ENCODE measurements at regions not wholly inside any gene's neighbourhood (a gene's known extent, or its start where the extent isn't known, plus 50 kb on each side); places are given as distances from the start of the nearest gene placed in this dataset.
"Not testable (repeated sequence)": the region's sequence is repeated elsewhere in the genome, so short reads cannot be mapped to it uniquely, and the experiment has no call there.

DNA sequence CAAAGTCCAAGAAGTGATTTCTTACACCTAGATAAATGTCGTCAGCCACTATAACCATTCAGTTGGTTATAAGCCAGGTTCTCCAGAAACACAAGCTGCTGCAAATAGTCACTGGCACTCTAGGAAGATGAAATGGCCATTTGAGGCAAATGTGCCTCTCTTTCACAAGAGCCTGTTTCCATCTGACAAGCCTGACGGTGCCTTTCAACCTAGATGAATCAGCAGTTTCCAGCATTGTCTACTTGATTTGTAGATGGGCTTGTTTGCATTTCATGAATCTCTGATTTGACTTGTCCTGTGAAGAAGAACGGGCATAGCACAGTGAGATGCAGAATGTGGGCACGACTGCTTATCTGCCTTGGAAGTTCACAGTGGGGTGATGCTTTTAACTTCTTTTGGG is 327.2 kb downstream of the LMO7 start:
- H3K36me3 Mint-ChIP-seq (ENCODE audit: low read depth) = no peaks in the 10 kb centered on the region

DNA sequence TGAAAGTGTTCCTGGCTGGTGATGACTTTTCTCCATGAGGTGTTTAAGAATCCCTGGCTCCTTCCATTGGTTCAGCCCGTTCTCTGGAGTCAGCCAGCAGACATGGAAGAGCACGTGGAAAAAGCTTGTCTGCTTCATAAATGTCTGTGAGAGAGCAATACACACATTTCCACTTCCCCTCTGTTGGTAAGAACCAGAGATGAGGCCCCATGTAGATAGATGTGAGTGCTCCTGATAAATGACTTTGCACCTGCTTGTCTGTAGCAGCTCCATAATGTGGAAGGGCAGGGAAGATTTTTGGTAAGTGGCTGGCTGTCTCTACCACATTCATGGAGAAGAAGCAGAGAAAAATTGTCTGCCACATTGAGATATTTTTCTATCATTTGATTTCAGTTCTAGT is 325.8 kb downstream of the LMO7 start:
- H3K27ac Mint-ChIP-seq = no peak overlapping the region
- ATAC-seq (replicated peaks) = no peak
- no peaks in the 10 kb centered on the region for H3K36me3 Mint-ChIP-seq (ENCODE audit: low read depth)

More for the DNA sequence above, 327.2 kb downstream of the LMO7 start:
- H3K9me3 Mint-ChIP-seq = no peaks in the 10 kb centered on the region
- no peak for ATAC-seq (replicated peaks)
- H3K4me1 Mint-ChIP-seq = no peaks in the 10 kb centered on the region
- no peak overlapping the region for H3K27ac Mint-ChIP-seq
- no peak overlapping the region for H3K4me3 Mint-ChIP-seq
- peaks cover 13% of the 10 kb centered on the region for H3K27me3 Mint-ChIP-seq

DNA sequence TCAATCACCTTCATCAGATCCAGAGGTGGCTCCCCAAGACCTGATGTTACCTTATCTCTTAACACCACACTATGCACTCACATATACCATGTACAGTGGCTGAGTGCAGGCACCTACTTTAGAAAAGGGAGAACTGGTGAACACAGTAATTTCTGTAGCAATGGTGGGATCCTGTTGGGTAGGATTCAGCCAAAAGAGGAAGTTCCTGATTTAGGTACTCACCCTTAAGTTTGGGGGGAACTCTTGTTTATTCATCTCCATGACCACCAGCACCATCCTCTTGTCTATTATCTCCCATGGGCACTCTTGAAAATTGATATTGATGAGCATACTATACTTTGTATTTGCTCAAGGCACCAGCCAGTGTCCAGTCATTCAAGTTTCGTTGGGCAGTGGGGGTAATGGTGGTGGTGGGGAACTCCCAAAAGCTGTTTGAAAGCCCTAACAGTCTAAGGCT is 324.4 kb downstream of the LMO7 start:
- no peaks in the 10 kb centered on the region for H3K9me3 Mint-ChIP-seq
- no peaks in the 10 kb centered on the region for H3K4me1 Mint-ChIP-seq
- H3K27ac Mint-ChIP-seq = no peak overlapping the region
- H3K4me3 Mint-ChIP-seq = no peak overlapping the region
- ATAC-seq (replicated peaks) = no peak
- H3K27me3 Mint-ChIP-seq = peaks cover 13% of the 10 kb centered on the region
- H3K36me3 Mint-ChIP-seq (ENCODE audit: low read depth) = no peaks in the 10 kb centered on the region

More for the DNA sequence above, 325.8 kb downstream of the LMO7 start:
- Mint-ChIP-seq H3K4me3 (no peak overlapping the region), H3K4me1 (no peaks in the 10 kb centered on the region), H3K27me3 (peaks cover 13% of the 10 kb centered on the region), H3K9me3 (no peaks in the 10 kb centered on the region)

DNA sequence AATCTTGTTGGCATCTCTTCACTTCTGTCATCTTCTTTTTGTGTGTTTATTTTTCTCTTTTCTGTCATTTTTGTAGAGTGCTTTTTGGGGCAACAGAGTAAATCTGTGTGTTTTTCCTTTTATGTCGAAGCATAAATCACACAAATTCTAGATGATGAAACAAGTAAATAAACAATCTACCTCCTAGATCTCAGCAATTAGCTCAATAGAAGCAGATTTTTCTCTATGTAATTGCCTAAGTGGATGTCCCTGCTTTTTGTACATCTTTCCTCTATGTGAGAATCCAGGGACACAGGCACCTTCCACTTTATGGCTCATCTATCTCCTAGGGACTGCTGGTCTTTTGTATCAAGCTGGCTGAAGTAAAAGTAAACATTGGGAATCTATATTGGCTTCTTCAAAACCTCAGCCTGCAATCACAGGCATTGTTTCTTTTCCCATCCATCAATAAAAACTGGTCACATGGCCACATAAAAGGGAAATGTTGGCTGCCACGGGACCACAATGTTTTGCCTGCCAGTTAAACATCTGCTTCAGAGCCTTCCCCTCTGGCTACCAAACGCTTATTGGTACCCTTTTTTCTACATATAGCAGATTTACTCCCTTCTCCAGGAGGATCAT is 323.8 kb downstream of the LMO7 start:
- Mint-ChIP-seq H3K4me3 (no peak overlapping the region), H3K9me3 (no peaks in the 10 kb centered on the region), H3K27me3 (peaks cover 13% of the 10 kb centered on the region), H3K27ac (no peak overlapping the region), H3K36me3 (ENCODE audit: low read depth) (no peaks in the 10 kb centered on the region), H3K4me1 (no peaks in the 10 kb centered on the region)
- no peak for ATAC-seq (replicated peaks)

DNA sequence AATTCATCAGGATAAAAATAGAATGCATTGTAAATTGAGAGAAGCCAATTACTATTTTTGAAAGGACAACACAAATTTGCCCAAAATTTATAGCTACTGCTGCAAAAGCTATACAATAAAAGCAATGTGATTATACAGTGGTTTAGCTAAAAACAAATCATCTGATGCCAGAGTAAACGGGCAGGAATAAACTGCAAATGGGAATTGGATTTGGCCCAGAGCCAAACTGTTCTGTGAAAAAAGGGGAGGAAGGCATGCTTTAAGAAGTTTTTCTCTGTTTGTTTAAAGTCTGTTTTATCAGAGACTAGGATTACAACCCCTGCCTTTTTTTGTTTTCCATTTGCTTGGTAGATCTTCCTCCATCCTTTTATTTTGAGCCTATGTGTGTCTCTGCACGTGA is 317.5 kb downstream of the LMO7 start:
- H3K27me3 Mint-ChIP-seq; H3K27ac Mint-ChIP-seq; H3K36me3 Mint-ChIP-seq (ENCODE audit: low read depth); H3K4me1 Mint-ChIP-seq; H3K4me3 Mint-ChIP-seq; H3K9me3 Mint-ChIP-seq; ATAC-seq (replicated peaks): not testable (repeated sequence)

DNA sequence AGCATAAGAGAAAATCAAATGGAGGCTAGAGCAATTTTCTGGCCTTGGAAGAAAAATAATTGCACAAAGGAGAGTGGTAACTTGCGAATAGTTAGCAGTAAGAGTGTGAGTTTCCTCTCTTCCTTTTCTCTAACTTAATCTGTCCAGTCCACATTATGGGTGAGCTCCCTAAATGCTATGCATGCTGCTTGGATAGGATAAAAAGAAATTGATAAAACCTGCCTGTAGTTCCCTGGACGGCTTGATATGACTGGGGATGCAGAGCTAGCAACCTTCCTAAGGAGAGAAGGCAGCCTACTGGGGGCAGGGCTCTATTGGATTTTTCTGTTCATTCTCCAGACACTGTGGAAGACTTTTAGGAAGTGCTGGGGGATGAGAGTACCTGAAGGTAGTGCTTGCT is 311.3 kb downstream of the LMO7 start:
- Mint-ChIP-seq H3K27ac (no peak overlapping the region), H3K36me3 (ENCODE audit: low read depth) (no peaks in the 10 kb centered on the region), H3K4me3 (no peak overlapping the region), H3K4me1 (no peaks in the 10 kb centered on the region), H3K27me3 (peaks cover 6% of the 10 kb centered on the region), H3K9me3 (no peaks in the 10 kb centered on the region)
- ATAC-seq (replicated peaks) = no peak

DNA sequence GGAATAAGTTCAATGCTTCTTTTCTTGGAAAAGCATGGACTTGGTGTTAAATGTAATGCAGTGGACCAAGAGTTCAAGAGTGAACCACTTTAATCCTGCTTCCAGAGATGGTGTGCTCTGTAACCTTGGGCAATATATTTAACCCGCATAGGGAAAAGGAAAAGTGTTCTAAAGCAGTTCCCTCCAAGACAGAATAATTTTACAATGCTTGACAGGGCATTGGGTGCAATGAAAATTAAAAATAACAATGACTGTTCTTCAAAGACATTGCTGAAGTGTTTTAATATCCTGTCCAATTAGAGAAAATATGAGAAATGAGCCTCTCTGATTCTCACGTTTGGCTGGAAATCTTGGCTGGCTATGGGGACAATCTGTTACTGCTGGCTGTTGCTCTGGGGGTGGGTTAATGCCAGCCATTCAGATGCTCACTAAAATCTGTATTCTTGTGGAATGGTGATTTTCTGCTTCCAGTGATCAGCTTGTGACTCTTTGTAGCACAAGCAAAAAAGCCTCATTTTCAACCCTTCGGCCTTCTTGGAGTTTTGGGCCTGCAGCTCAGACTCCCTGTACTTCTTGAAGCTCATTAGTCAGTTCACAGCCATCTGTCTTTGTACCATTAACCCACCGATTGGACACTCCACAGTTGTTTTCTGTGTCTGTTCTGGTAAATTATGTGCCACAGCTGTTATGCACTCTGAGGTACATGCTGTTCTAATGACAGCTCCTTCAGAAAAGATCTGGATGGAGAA is 310.6 kb downstream of the LMO7 start:
- peaks cover 6% of the 10 kb centered on the region for H3K27me3 Mint-ChIP-seq
- H3K4me1 Mint-ChIP-seq = no peaks in the 10 kb centered on the region
- H3K27ac Mint-ChIP-seq = no peak overlapping the region
- ATAC-seq (replicated peaks) = no peak
- H3K9me3 Mint-ChIP-seq = no peaks in the 10 kb centered on the region
- no peaks in the 10 kb centered on the region for H3K36me3 Mint-ChIP-seq (ENCODE audit: low read depth)
- H3K4me3 Mint-ChIP-seq = no peak overlapping the region

DNA sequence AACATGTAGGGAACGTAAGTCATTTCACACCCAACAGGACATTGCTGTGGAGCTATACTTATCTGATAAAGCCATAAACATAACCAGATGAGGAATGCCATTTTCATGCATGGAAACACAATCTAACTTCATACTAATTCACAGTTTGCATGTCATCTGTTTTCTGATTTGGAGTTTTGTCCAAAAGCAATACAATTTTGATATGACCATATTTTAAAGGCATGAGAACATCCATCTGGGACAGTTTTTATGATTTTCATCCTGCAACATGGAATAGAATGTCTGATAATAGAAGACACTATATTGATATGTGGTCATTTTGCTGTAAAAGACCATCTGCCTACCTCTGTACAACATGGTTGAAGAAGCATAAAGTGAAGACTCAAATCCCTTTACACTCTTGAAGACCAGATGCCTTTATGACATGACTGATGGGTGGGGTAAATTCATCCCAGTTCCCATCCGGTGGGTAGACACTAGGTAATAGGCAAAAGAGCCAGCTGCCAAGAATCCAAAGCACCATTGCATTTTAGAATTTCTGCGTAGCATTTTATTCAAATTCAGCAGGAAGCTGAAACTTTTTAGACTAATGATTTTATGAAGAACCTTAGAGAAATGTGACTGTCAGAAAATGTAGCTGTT is 309.8 kb downstream of the LMO7 start:
- no peak overlapping the region for H3K27ac Mint-ChIP-seq
- H3K4me3 Mint-ChIP-seq = no peak overlapping the region
- no peak for ATAC-seq (replicated peaks)
- no peaks in the 10 kb centered on the region for H3K4me1 Mint-ChIP-seq
- no peaks in the 10 kb centered on the region for H3K36me3 Mint-ChIP-seq (ENCODE audit: low read depth)
- no peaks in the 10 kb centered on the region for H3K9me3 Mint-ChIP-seq
- H3K27me3 Mint-ChIP-seq = peaks cover 6% of the 10 kb centered on the region

DNA sequence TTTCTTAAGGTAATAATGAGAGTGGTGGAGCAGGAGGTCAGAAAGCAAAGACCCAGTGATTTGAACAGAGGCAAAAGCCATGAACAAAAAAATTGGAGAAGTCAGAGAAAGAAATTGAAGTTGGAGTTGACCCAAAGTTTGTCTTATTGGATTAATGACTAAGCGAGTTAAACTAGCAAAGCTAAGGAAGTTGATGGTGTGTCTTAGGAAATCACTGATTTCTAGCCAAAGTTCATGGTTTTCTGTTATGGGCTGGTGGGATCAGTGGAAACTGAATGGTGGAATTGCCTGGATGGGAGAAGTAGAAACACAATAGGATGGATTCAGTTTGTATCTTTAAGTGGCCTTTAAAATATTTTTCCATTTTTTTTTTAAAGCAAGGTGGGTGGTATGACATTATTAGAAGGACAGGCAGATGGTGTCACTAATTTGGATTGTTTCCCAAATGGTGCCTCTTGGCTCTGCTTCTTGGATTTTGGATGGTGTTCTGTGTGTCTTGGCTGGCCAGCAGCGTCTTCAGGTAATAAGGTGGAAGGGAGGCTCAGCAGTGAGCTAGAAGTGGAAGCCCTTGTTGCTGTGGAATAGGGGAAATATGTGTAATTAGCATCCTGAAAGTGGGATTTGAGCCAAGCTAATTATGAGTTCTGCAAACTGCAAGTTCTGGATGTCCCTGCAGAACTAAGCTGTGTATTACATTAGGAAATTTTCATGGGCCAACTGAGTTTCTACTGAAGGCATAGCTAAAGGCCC is 302.9 kb downstream of the LMO7 start:
- Mint-ChIP-seq H3K9me3 (no peaks in the 10 kb centered on the region), H3K36me3 (ENCODE audit: low read depth) (no peaks in the 10 kb centered on the region), H3K27me3 (peaks cover 7% of the 10 kb centered on the region), H3K4me3 (no peak overlapping the region), H3K27ac (no peak overlapping the region), H3K4me1 (no peaks in the 10 kb centered on the region)
- ATAC-seq (replicated peaks) = no peak

DNA sequence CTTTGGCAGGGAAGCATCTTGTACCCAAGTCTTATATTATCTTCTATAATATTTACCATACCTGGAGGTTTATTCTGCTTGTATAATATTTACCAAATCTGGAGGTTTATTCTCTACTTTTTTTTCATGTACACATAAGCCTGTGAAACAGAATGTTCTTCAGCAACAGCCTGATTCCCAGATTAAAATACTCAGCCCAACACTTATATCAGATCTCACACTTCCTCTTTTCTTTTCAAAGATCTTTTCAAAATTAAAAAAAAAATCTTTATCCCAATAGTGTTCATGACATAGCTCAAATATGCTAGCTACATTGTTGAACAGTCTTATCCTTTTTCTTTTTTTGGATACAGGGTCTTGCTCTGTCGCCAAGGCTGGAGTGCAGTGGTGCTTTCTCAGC is 300.7 kb downstream of the LMO7 start:
- no peak for ATAC-seq (replicated peaks)
- no peaks in the 10 kb centered on the region for H3K36me3 Mint-ChIP-seq (ENCODE audit: low read depth)
- H3K4me3 Mint-ChIP-seq = no peak overlapping the region
- no peaks in the 10 kb centered on the region for H3K4me1 Mint-ChIP-seq
- no peak overlapping the region for H3K27ac Mint-ChIP-seq
- H3K9me3 Mint-ChIP-seq = no peaks in the 10 kb centered on the region
- H3K27me3 Mint-ChIP-seq = peaks cover 4% of the 10 kb centered on the region

DNA sequence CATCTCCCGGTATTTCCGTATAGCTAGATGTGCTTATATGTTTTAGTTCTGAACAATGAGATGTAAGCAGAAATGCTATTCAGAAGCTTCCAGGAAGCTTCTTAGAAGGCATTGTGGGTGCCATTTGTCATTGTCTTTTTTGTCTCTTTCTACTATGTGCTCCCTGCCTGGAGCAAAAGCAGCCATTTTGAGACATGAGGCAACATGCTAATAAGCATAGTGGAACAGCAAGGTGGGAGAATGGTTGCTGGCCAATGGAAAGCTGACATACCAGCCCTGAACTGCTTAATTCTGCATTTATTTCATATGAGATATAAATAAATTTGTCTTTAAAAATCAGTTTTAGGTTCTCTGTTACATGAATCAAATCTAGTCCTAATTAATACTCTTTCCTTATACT is 299.7 kb downstream of the LMO7 start:
- no peak for ATAC-seq (replicated peaks)
- no peak overlapping the region for H3K4me3 Mint-ChIP-seq
- no peak overlapping the region for H3K27ac Mint-ChIP-seq
- no peaks in the 10 kb centered on the region for H3K36me3 Mint-ChIP-seq (ENCODE audit: low read depth)
- no peaks in the 10 kb centered on the region for H3K4me1 Mint-ChIP-seq
- no peaks in the 10 kb centered on the region for H3K9me3 Mint-ChIP-seq
- H3K27me3 Mint-ChIP-seq = peaks cover 7% of the 10 kb centered on the region

DNA sequence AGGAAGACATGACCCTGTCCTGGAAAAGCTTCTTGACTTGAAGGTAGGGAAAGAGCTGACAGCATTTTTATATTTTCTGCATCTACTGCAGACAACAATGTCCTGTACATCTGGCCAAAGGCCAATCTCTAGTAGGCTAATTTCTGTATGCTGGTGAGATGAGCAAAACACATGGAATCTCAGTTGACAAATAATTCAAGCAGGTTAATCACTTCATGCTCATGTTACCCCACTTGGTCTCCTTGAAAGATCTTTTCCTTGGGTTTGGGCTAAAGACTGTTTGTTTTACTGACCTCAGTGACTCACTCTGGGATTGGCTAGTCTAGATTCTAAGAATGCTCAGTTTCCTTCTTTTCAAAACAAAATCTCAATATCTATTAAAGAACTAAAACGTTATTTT is 298.8 kb downstream of the LMO7 start:
- H3K9me3 Mint-ChIP-seq = no peaks in the 10 kb centered on the region
- no peak overlapping the region for H3K4me3 Mint-ChIP-seq
- ATAC-seq (replicated peaks) = no peak
- H3K27ac Mint-ChIP-seq = no peak overlapping the region
- H3K27me3 Mint-ChIP-seq = peaks cover 8% of the 10 kb centered on the region
- H3K36me3 Mint-ChIP-seq (ENCODE audit: low read depth) = no peaks in the 10 kb centered on the region
- no peaks in the 10 kb centered on the region for H3K4me1 Mint-ChIP-seq

DNA sequence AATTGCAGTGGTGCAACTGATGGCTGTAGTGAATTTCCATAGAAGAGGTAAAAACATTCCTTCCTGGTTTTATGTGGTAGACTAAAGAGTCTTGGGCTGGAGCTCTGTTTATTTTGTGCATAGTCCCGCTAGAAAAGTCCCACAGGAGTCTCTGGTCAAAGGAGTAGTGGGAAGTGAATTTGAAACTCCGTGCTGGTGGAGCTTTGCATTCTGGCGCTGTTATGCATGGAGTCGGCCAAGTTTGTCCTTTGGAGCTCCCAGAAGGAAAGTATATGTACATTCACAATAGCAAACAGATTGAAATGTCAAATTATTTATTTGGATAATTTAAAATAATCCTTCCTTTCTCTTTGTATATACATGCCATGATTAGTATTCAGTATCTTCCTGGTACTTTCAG is 296.5 kb downstream of the LMO7 start:
- Mint-ChIP-seq H3K4me1 (no peaks in the 10 kb centered on the region), H3K27me3 (peaks cover 4% of the 10 kb centered on the region), H3K27ac (no peak overlapping the region), H3K36me3 (ENCODE audit: low read depth) (no peaks in the 10 kb centered on the region), H3K9me3 (peaks cover 5% of the 10 kb centered on the region), H3K4me3 (no peak overlapping the region)
- no peak for ATAC-seq (replicated peaks)

DNA sequence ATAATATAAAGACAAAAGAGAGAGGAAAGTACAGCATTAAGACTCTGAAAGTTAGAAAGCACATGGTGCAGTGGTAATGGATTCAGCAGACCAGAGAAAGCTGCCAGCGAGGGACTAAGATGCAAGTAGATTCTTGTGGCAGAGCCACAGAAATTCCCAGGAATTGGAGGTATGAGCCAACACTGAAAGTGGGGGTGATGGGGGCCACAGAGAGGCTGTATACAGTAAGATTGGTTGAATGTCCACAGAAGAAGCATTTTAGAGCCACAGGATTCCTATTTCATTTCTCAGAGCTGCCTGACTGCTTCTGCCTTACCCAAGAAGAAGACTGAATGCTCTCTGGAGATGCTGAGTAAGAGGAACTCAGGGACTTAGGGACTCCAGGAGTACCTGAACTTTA is 295.0 kb downstream of the LMO7 start:
- Mint-ChIP-seq H3K36me3 (ENCODE audit: low read depth) (no peaks in the 10 kb centered on the region), H3K27me3 (peaks cover 10% of the 10 kb centered on the region), H3K27ac (no peak overlapping the region), H3K4me1 (no peaks in the 10 kb centered on the region), H3K4me3 (no peak overlapping the region), H3K9me3 (peaks cover 5% of the 10 kb centered on the region)
- ATAC-seq (replicated peaks) = no peak
